ENCODE measurements at regions not wholly inside any gene's neighbourhood (a gene's known extent, or its start where the extent isn't known, plus 50 kb on each side); places are given as distances from the start of the nearest gene placed in this dataset.

DNA sequence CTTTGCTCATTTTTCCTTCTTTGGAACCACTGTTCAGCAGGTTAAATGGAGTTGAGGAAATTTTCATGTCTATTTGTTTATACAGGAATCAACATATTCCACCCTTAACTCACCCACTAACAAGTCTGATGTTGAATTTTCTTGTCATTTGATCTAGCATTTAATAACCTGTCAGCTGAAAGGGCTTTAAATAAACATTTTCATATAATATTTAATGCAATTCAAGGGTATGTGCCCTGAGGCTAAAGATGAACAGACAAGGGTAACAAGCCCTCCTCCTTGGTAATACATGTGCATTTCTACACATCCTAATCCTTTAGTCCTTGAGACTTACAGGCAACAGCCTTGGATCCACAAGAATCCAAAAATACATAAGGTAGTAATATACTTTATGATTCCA is 435.0 kb upstream of the NR2F2 start:
- TF ChIP-seq, protein P1, sequence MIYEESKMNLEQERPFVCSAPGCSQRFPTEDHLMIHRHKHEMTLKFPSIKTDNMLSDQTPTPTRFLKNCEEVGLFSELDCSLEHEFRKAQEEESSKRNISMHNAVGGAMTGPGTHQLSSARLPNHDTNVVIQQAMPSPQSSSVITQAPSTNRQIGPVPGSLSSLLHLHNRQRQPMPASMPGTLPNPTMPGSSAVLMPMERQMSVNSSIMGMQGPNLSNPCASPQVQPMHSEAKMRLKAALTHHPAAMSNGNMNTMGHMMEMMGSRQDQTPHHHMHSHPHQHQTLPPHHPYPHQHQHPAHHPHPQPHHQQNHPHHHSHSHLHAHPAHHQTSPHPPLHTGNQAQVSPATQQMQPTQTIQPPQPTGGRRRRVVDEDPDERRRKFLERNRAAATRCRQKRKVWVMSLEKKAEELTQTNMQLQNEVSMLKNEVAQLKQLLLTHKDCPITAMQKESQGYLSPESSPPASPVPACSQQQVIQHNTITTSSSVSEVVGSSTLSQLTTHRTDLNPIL (CRISPR knock-in tag; IDR thresholded peaks at IDR 0.05; ENCODE audit: low read depth): no peak
- TF ChIP-seq PATZ1 (CRISPR knock-in tag; IDR thresholded peaks at IDR 0.05; ENCODE audit: borderline replicate concordance) (no peak), PPARA (CRISPR knock-in tag; IDR thresholded peaks at IDR 0.05; ENCODE audit: borderline replicate concordance) (no peak), BACH2 (CRISPR knock-in tag; IDR thresholded peaks at IDR 0.05; ENCODE audit: borderline replicate concordance) (no peak)

Data from SK-N-SH treated with all-trans-retinoic acid at 6 μM for 48 hours (cell line).